Activated CD8-positive, alpha-beta T cell treated with anti-CD3 and anti-CD28 coated beads for 36 hours (primary cell): ENCODE measurements at regions not wholly inside any gene's neighbourhood (a gene's known extent, or its start where the extent isn't known, plus 50 kb on each side); places are given as distances from the start of the nearest gene placed in this dataset.

Source experiments
- ATAC-seq: fragments of 200-7000 bp; cut with Tn5 transposase; one replicate; pipeline ENCODE4 v1.10.0; 2021; ENCODE audit warnings: mild to moderate bottlenecking, moderate library complexity
- CTCF ChIA-PET: fragments of 350-600 bp; sonication (Branson Sonifier 250); formaldehyde crosslinking; loops from one replicate; lab custom pipeline; 2021; ENCODE audit warnings: antibody characterized with exemption; lab: Charles Lee
- POLR2A ChIA-PET: fragments of 350-600 bp; sonication (Branson Sonifier 250); formaldehyde crosslinking; loops from one replicate; lab custom pipeline; 2021; ENCODE audit warnings: antibody characterized with exemption; lab: Charles Lee
- DNase-seq: peaks from one replicate; pipeline ENCODE4 v3.0.0-alpha.2; 2020
- H3K27ac Mint-ChIP-seq: one replicate; pipeline ENCODE4 v1.8.0; 2021; ENCODE audit warnings: mild to moderate bottlenecking, mixed read lengths
- H3K27me3 Mint-ChIP-seq: one replicate; pipeline ENCODE4 v1.8.0; 2021; ENCODE audit warnings: mixed read lengths
- H3K36me3 Mint-ChIP-seq: one replicate; pipeline ENCODE4 v1.8.0; 2021; ENCODE audit warnings: low read depth, mixed read lengths
- H3K4me1 Mint-ChIP-seq: one replicate; pipeline ENCODE4 v1.8.0; 2021; ENCODE audit warnings: low read depth, mixed read lengths
- H3K4me3 Mint-ChIP-seq: one replicate; pipeline ENCODE4 v1.8.0; 2021; ENCODE audit warnings: mild to moderate bottlenecking, moderate library complexity, mixed read lengths
- H3K9me3 Mint-ChIP-seq: one replicate; pipeline ENCODE4 v1.8.0; 2021; ENCODE audit warnings: mixed read lengths
- CTCF ChIP-seq: fragments of 200-600 bp; IDR thresholded peaks from one replicate; pipeline ENCODE4 v1.8.0; 2022; ENCODE audit warnings: antibody characterized with exemption, mild to moderate bottlenecking
- intact Hi-C: fragments of 100-400 bp; cut with micrococcal nuclease; formaldehyde crosslinking; loops from one replicate; pipeline ENCODE4 v1.10.0; 2022

- H3K27me3 Mint-ChIP-seq: peaks cover 14% of the 10 kb centered on the region
- CTCF ChIA-PET: interaction anchor here (1.2 kb wide), 1 partner anchor 14 kb away, joined by 4 read pairs; no protein-coding TSS in a partner anchor
- DNase-seq: no peak
- ATAC-seq: no peak
- no peaks in the 10 kb centered on the region for H3K9me3 Mint-ChIP-seq
- TF ChIP-seq CTCF: no peak
- no peaks in the 10 kb centered on the region for H3K36me3 Mint-ChIP-seq
- H3K4me3 Mint-ChIP-seq: no peak overlapping the region
- POLR2A ChIA-PET: no interaction called here
- intact Hi-C loops: no loop called here
- no peaks in the 10 kb centered on the region for H3K4me1 Mint-ChIP-seq
- no peak overlapping the region for H3K27ac Mint-ChIP-seq
These were observed 75.4 kb upstream of the PPP1R3C start for GRCh38 chr10:91708174-91708861.

GRCh38 chr10:91707236-91707635 is 74.4 kb upstream of the PPP1R3C start:
- DNase-seq (no peak), ATAC-seq (no peak)
- Mint-ChIP-seq H3K4me1 (no peaks in the 10 kb centered on the region), H3K36me3 (no peaks in the 10 kb centered on the region), H3K9me3 (no peaks in the 10 kb centered on the region), H3K27ac (no peak overlapping the region), H3K27me3 (peaks cover 14% of the 10 kb centered on the region), H3K4me3 (no peak overlapping the region)
- no peak for TF ChIP-seq CTCF
- ChIA-PET POLR2A (no interaction called here), CTCF (interaction anchor here (1.2 kb wide), 1 partner anchor 13 kb away, joined by 4 read pairs; no protein-coding TSS in a partner anchor)
- intact Hi-C loops: no loop called here

GRCh38 chr10:91705948-91706670 is 73.2 kb upstream of the PPP1R3C start:
- Mint-ChIP-seq H3K36me3 (no peaks in the 10 kb centered on the region), H3K9me3 (no peaks in the 10 kb centered on the region), H3K4me1 (no peaks in the 10 kb centered on the region), H3K27me3 (peaks cover 14% of the 10 kb centered on the region), H3K27ac (no peak overlapping the region), H3K4me3 (no peak overlapping the region)
- POLR2A ChIA-PET: no interaction called here
- CTCF ChIA-PET: interaction anchor here (1.0 kb wide), 1 partner anchor 11 kb away, joined by 3 read pairs; no protein-coding TSS in a partner anchor
- ATAC-seq (no peak), DNase-seq (no peak)
- intact Hi-C loops: no loop called here
- no peak for TF ChIP-seq CTCF

GRCh38 chr10:91702620-91703019 is 69.7 kb upstream of the PPP1R3C start:
- intact Hi-C loops: no loop called here
- no peak for DNase-seq
- Mint-ChIP-seq H3K27me3 (peaks cover 13% of the 10 kb centered on the region), H3K27ac (no peak overlapping the region), H3K4me3 (no peak overlapping the region), H3K9me3 (no peaks in the 10 kb centered on the region), H3K4me1 (no peaks in the 10 kb centered on the region), H3K36me3 (no peaks in the 10 kb centered on the region)
- CTCF ChIA-PET: no interaction called here
- ATAC-seq: no peak
- POLR2A ChIA-PET: no interaction called here
- no peak for TF ChIP-seq CTCF
